Heart right ventricle (tissue), 16 donors: ENCODE measurements at regions not wholly inside any gene's neighbourhood (a gene's known extent, or its start where the extent isn't known, plus 50 kb on each side); places are given as distances from the start of the nearest gene placed in this dataset.

ENCODE experiments used
- ATAC-seq, 8 donors: fragments of 200-7000 bp; cut with Tn5 transposase; one replicate each; pipeline ENCODE4 v1.9.1; 2020; ENCODE audit warnings: mild to moderate bottlenecking in 8 of 8, moderate library complexity in 8 of 8, moderate number of reproducible peaks in 1 of 8
- DNase-seq, 2 donors: peaks; one replicate each; pipeline ENCODE4 v3.0.0-alpha.2; 2020
- H3K27ac ChIP-seq, 10 donors: fragments of 200-600 bp; sonication (generic) in 2 of 10; one replicate each; pipeline versions ENCODE4 v1.5.0 to v1.8.0; 2020 to 2022; ENCODE audit warnings: mild to moderate bottlenecking in 3 of 10
- H3K27me3 ChIP-seq, 7 donors: fragments of 200-600 bp; one replicate each; pipeline ENCODE4 v1.8.0; 2021 to 2022; ENCODE audit warnings: mild to moderate bottlenecking in 2 of 7
- H3K36me3 ChIP-seq, 9 donors: fragments of 200-600 bp; sonication (generic) in 1 of 9; one replicate each; pipeline versions ENCODE4 v1.5.0 to v1.8.0; 2020 to 2022; ENCODE audit warnings: mild to moderate bottlenecking in 2 of 9
- H3K4me1 ChIP-seq, 9 donors: fragments of 200-600 bp; sonication (generic) in 1 of 9; one replicate each; pipeline versions ENCODE4 v1.5.0 to v1.8.0; 2020 to 2022; ENCODE audit warnings: mild to moderate bottlenecking in 4 of 9
- H3K4me3 ChIP-seq, 10 donors: fragments of 200-600 bp; sonication (generic) in 2 of 10; one replicate each; pipeline versions ENCODE4 v1.5.0 to v1.8.0; 2020 to 2022; ENCODE audit warnings: mild to moderate bottlenecking in 7 of 10, moderate library complexity in 2 of 10
- H3K9me3 ChIP-seq, 11 donors: fragments of 200-600 bp in 10 of 11; sonication (generic) in 2 of 11; one replicate each; pipeline versions ENCODE4 v1.5.0 to v1.8.0; 2013 to 2022; ENCODE audit warnings: mild to moderate bottlenecking in 2 of 11, control low read depth in 1 of 11, moderate library complexity in 1 of 11
- WGBS, 2 donors: extraction: QIAGEN DNeasy Blood & Tissue Kit; methylation state at CpG; one replicate each; pipeline ENCODE4 v1.1.7; 2013; ENCODE audit warnings: inconsistent platforms in 1 of 2; 5-methylcytosine and 5-hydroxymethylcytosine counted together
- intact Hi-C, 10 donors: fragments of 100-400 bp; cut with DNase I; formaldehyde crosslinking; loops; one replicate each; pipeline versions ENCODE4 v1.11.1 to v1.14.2; 2022
- TF ChIP-seq, protein P1 (sequence below), 9 donors: fragments of 200-600 bp; sonication (generic) in 2 of 9; IDR thresholded peaks; one replicate each; pipeline versions ENCODE4 v1.5.0 to v1.8.0; 2021 to 2022; ENCODE audit warnings: antibody characterized with exemption in 9 of 9, mild to moderate bottlenecking in 5 of 9, moderate library complexity in 1 of 9
- donor health status: Arrhythmogenic right ventricular cardiomyopathy.
- donor health status: ischemic (EF 13 %, LVEDD 7.1; RV severe dilation, severe dysfunction).
- donor health status: healthy with polysubstance abuse.
- donor health status: DM: no; HTN: yes; CAD: no.
- donor health status: DM: no; HTN: no; CAD: no.
- donor health status: ischemic (EF 25% LVEDD 6.9; RV normal size, moderate dysfunction).
- donor health status: ischemic (EF 25% LVEDD 5.7; RV mildly dilated, moderate dysfunction).
- donor health status: healthy.
- donor health status: DM: yes; HTN: yes; CAD: no.
- donor health status: Ischemic cardiomyopathy.
- donor health status: ischemic (EF 35%, LVEDD 5.7; RV mildly dilated, moderate dysfunction).
- donor health status: nonischemic (EF 11% LVEDD 7.7; RV severe dilation, severe dysfunction).
- donor health status: DM: yes; HTN: yes; CAD: no.
- donor health status: PGD.
- donor health status: ischemic (EF 29% LVEDD 5.4; RV normal size, mild dysfunction).
- donor health status: nonischemic (EF 23%, LVEDD 6.1; RV moderate dilation, normal function).

DNA sequence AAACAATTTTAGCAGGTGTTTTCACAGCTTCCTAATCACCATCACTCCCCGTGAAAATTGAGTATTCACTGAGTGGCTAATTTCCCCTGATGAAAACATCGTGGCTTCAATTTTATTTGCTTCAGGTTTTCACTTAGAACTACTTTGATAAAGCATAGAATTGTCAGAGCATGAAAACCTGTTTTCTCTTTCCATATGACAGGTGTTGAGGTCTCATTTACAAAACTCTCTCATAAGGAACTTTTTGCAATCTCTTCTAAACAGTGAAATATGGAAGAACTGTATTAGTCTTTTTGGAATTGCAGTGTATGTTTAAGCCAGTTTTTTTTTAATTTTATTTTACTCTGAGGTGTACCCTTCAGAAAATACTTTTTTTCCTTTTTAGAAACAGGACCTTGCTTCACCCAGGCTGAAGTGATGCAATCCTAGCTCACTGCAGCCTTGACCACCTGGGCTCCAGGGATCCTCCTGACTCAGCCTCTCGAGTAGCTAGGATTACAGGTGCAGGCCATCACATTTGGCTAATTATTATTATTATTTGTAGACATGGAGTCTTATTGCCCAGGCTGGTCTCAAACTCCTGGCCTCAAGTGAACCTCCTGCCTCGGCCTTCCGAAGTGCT is 111.2 kb upstream of the RAPGEF2 start:
- H3K27ac ChIP-seq: no peak overlapping the region
- H3K4me1 ChIP-seq: peaks cover 0 to 5% (median 3%) of the 10 kb centered on the region in 9 donors
- DNase-seq (no peak), ATAC-seq (no peak)
- 92 to 95% methylated on average over 5 of the region's 5 CpGs for WGBS, 2 donors
- H3K4me3 ChIP-seq: no peak overlapping the region
- intact Hi-C loops: loop anchor here in 1 of 10 donors (10.0 kb wide), 1 partner anchor 57 kb away; no protein-coding TSS in a partner anchor
- H3K9me3 ChIP-seq: peaks cover 0 to 12% (median 0%) of the 10 kb centered on the region in 11 donors
- no peaks in the 10 kb centered on the region for H3K27me3 ChIP-seq
- H3K36me3 ChIP-seq: no peaks in the 10 kb centered on the region
- TF ChIP-seq, protein P1, sequence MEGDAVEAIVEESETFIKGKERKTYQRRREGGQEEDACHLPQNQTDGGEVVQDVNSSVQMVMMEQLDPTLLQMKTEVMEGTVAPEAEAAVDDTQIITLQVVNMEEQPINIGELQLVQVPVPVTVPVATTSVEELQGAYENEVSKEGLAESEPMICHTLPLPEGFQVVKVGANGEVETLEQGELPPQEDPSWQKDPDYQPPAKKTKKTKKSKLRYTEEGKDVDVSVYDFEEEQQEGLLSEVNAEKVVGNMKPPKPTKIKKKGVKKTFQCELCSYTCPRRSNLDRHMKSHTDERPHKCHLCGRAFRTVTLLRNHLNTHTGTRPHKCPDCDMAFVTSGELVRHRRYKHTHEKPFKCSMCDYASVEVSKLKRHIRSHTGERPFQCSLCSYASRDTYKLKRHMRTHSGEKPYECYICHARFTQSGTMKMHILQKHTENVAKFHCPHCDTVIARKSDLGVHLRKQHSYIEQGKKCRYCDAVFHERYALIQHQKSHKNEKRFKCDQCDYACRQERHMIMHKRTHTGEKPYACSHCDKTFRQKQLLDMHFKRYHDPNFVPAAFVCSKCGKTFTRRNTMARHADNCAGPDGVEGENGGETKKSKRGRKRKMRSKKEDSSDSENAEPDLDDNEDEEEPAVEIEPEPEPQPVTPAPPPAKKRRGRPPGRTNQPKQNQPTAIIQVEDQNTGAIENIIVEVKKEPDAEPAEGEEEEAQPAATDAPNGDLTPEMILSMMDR (IDR thresholded peaks at IDR 0.05): no peak

DNA sequence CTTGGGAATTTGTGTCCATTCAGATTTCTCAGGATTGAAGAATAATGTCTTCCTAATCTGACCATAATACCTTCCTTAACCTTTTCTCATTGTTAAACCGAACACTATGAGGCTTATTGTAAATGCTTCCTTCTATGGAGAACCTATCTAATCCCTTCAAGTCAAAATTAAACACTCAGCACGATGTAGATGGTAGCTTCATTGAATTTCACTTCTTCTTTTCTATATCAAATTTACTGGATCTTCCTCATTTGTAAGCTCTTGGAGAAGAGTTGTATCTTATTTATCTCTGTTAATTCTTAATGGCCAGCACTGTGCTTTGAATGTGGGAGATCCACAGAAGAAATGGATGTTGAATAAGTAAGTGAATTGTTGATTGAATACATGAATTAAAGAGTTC is 109.0 kb upstream of the RAPGEF2 start:
- Histone ChIP-seq H3K27me3 (no peaks in the 10 kb centered on the region), H3K4me3 (no peak overlapping the region), H3K4me1 (peaks cover 0 to 10% (median 5%) of the 10 kb centered on the region in 9 donors), H3K9me3 (peaks cover 0 to 8% (median 0%) of the 10 kb centered on the region in 11 donors), H3K36me3 (no peaks in the 10 kb centered on the region), H3K27ac (no peak overlapping the region)
- intact Hi-C loops: loop anchor here in 1 of 10 donors (10.0 kb wide), 1 partner anchor 59 kb away; no protein-coding TSS in a partner anchor
- ATAC-seq (no peak), DNase-seq (no peak)
- TF ChIP-seq, protein P1 (IDR thresholded peaks at IDR 0.05): no peak
- 81% methylated on average over 2 of the region's 2 CpGs for WGBS, 2 donors

DNA sequence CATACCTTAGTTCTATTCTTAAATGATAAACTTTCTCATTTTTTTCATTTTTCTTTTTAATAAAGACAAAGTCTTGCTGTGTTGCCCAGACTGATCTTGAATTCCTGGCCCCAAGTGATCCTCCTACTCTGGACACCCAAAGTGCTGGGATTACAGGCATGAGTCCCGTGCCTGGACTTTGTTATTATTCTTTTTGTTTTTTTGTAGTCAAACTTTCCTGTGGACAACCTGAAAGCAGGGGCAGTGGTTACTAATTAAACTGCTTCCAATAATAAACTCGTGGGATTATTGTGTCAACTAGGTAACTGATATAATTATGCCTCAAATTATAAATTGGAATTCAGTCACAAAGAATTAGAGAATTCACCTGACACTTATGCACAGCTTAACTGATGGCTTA is 107.8 kb upstream of the RAPGEF2 start:
- no peak overlapping the region for H3K4me3 ChIP-seq
- 85 to 88% methylated on average over 2 of the region's 2 CpGs for WGBS, 2 donors
- TF ChIP-seq, protein P1 (IDR thresholded peaks at IDR 0.05): no peak
- ATAC-seq (no peak), DNase-seq (no peak)
- H3K9me3 ChIP-seq: no peaks in the 10 kb centered on the region
- intact Hi-C loops: loop anchor here in 1 of 10 donors (10.0 kb wide), 1 partner anchor 60 kb away; no protein-coding TSS in a partner anchor
- peaks cover 0 to 10% (median 5%) of the 10 kb centered on the region in 9 donors for H3K4me1 ChIP-seq
- H3K27me3 ChIP-seq: no peaks in the 10 kb centered on the region
- H3K36me3 ChIP-seq: no peaks in the 10 kb centered on the region
- H3K27ac ChIP-seq: no peak overlapping the region

DNA sequence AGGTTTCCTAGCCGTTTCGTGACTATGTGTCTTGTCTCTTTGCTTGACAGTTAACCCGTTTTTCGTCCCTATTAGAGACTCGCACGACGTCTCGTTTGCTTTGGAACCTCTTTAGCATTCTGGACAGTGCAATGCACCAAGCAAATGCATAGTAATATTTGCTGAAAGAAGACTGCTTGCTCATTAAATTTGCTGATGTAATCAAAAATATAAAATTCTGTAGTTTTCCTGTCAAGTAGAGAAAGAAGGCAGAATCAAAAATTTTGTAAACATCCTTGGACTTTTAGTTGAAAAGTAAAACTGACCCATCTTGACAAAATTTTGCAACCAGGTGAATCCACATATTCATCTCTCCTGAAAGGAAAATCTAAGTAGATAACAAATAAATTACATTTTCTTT is 106.9 kb upstream of the RAPGEF2 start:
- TF ChIP-seq, protein P1 (IDR thresholded peaks at IDR 0.05): no peak
- DNase-seq: no peak
- H3K4me3 ChIP-seq: no peak overlapping the region
- no peak for ATAC-seq
- intact Hi-C loops: loop anchor here in 1 of 10 donors (10.0 kb wide), 1 partner anchor 61 kb away; no protein-coding TSS in a partner anchor
- no peaks in the 10 kb centered on the region for H3K9me3 ChIP-seq
- no peaks in the 10 kb centered on the region for H3K36me3 ChIP-seq
- no peaks in the 10 kb centered on the region for H3K27me3 ChIP-seq
- 84% methylated on average over 8 of the region's 8 CpGs for WGBS, 2 donors
- no peak overlapping the region for H3K27ac ChIP-seq
- H3K4me1 ChIP-seq: peaks cover 0 to 10% (median 5%) of the 10 kb centered on the region in 9 donors
